ENCODE measurements at regions not wholly inside any gene's neighbourhood (a gene's known extent, or its start where the extent isn't known, plus 50 kb on each side); places are given as distances from the start of the nearest gene placed in this dataset.
"Not testable (repeated sequence)": the region's sequence is repeated elsewhere in the genome, so short reads cannot be mapped to it uniquely, and the experiment has no call there.

GRCh38 chr1:101122452-101123166 is 97.0 kb upstream of the DPH5 start:
- peak overlapping the region; percentile 0 for H3K27ac Mint-ChIP-seq
- no peaks in the 10 kb centered on the region for H3K36me3 Mint-ChIP-seq (ENCODE audit: low read depth)
- H3K4me3 Mint-ChIP-seq: peak overlapping the region; percentile 42
- H3K27me3 Mint-ChIP-seq: no peaks in the 10 kb centered on the region
- H3K4me1 Mint-ChIP-seq (ENCODE audit: low read depth): peaks cover 64% of the 10 kb centered on the region
- no peaks in the 10 kb centered on the region for H3K9me3 Mint-ChIP-seq
- no peak for DNase-seq

GRCh38 chr1:101121975-101122374 is 96.4 kb upstream of the DPH5 start:
- no peaks in the 10 kb centered on the region for H3K36me3 Mint-ChIP-seq (ENCODE audit: low read depth)
- peak overlapping the region; percentile 24 for H3K27ac Mint-ChIP-seq
- H3K27me3 Mint-ChIP-seq: no peaks in the 10 kb centered on the region
- peaks cover 60% of the 10 kb centered on the region for H3K4me1 Mint-ChIP-seq (ENCODE audit: low read depth)
- peak overlapping the region; percentile 42 for H3K4me3 Mint-ChIP-seq
- H3K9me3 Mint-ChIP-seq: no peaks in the 10 kb centered on the region
- no peak for DNase-seq

GRCh38 chr1:101121504-101121903 is 95.9 kb upstream of the DPH5 start:
- Mint-ChIP-seq H3K27ac (peak overlapping the region; percentile 24), H3K9me3 (no peaks in the 10 kb centered on the region), H3K4me1 (ENCODE audit: low read depth) (peaks cover 60% of the 10 kb centered on the region), H3K27me3 (no peaks in the 10 kb centered on the region), H3K36me3 (ENCODE audit: low read depth) (no peaks in the 10 kb centered on the region), H3K4me3 (no peak overlapping the region)
- DNase-seq: no peak

GRCh38 chr1:101120868-101121267 is 95.3 kb upstream of the DPH5 start:
- H3K36me3 Mint-ChIP-seq (ENCODE audit: low read depth): no peaks in the 10 kb centered on the region
- H3K9me3 Mint-ChIP-seq: no peaks in the 10 kb centered on the region
- no peak for DNase-seq
- peak overlapping the region; percentile 55 for H3K27ac Mint-ChIP-seq
- H3K27me3 Mint-ChIP-seq: no peaks in the 10 kb centered on the region
- H3K4me1 Mint-ChIP-seq (ENCODE audit: low read depth): peaks cover 66% of the 10 kb centered on the region
- H3K4me3 Mint-ChIP-seq: peak overlapping the region; percentile 26

GRCh38 chr1:101119289-101119688 is 93.7 kb upstream of the DPH5 start:
- peaks cover 61% of the 10 kb centered on the region for H3K4me1 Mint-ChIP-seq (ENCODE audit: low read depth)
- H3K27ac Mint-ChIP-seq: no peak overlapping the region

GRCh38 chr1:101116006-101116405 is 90.4 kb upstream of the DPH5 start:
- Mint-ChIP-seq H3K27ac (no peak overlapping the region), H3K4me3 (no peak overlapping the region), H3K9me3 (peaks cover 1% of the 10 kb centered on the region), H3K4me1 (ENCODE audit: low read depth) (peaks cover 55% of the 10 kb centered on the region), H3K27me3 (no peaks in the 10 kb centered on the region), H3K36me3 (ENCODE audit: low read depth) (no peaks in the 10 kb centered on the region)
- no peak for DNase-seq

More at GRCh38 chr1:101119289-101119688, 93.7 kb upstream of the DPH5 start:
- no peaks in the 10 kb centered on the region for H3K36me3 Mint-ChIP-seq (ENCODE audit: low read depth)
- no peaks in the 10 kb centered on the region for H3K9me3 Mint-ChIP-seq
- H3K27me3 Mint-ChIP-seq: no peaks in the 10 kb centered on the region
- no peak for DNase-seq
- H3K4me3 Mint-ChIP-seq: no peak overlapping the region

GRCh38 chr1:101115112-101115511 is 89.5 kb upstream of the DPH5 start:
- H3K4me1 Mint-ChIP-seq (ENCODE audit: low read depth): peaks cover 55% of the 10 kb centered on the region
- H3K27me3 Mint-ChIP-seq: no peaks in the 10 kb centered on the region
- no peak overlapping the region for H3K27ac Mint-ChIP-seq
- no peaks in the 10 kb centered on the region for H3K36me3 Mint-ChIP-seq (ENCODE audit: low read depth)
- no peak overlapping the region for H3K4me3 Mint-ChIP-seq
- no peak for DNase-seq
- H3K9me3 Mint-ChIP-seq: peaks cover 1% of the 10 kb centered on the region

GRCh38 chr1:101114128-101114527 is 88.5 kb upstream of the DPH5 start:
- peaks cover 52% of the 10 kb centered on the region for H3K4me1 Mint-ChIP-seq (ENCODE audit: low read depth)
- not testable (repeated sequence) for H3K4me3 Mint-ChIP-seq; DNase-seq; H3K9me3 Mint-ChIP-seq; H3K27me3 Mint-ChIP-seq; H3K27ac Mint-ChIP-seq; H3K36me3 Mint-ChIP-seq (ENCODE audit: low read depth)

- Mint-ChIP-seq H3K27me3 (no peaks in the 10 kb centered on the region), H3K36me3 (ENCODE audit: low read depth) (no peaks in the 10 kb centered on the region)
Measured at GRCh38 chr1:101112051-101112780, 86.6 kb upstream of the DPH5 start.

GRCh38 chr1:101111461-101111860 is 85.9 kb upstream of the DPH5 start:
- Mint-ChIP-seq H3K4me3 (no peak overlapping the region), H3K4me1 (ENCODE audit: low read depth) (peaks cover 68% of the 10 kb centered on the region), H3K9me3 (peaks cover 1% of the 10 kb centered on the region), H3K36me3 (ENCODE audit: low read depth) (no peaks in the 10 kb centered on the region), H3K27me3 (no peaks in the 10 kb centered on the region), H3K27ac (peak overlapping the region; percentile 63)
- DNase-seq: no peak

More at GRCh38 chr1:101112051-101112780, 86.6 kb upstream of the DPH5 start:
- Mint-ChIP-seq H3K4me3 (peak overlapping the region; percentile 4), H3K9me3 (peaks cover 1% of the 10 kb centered on the region), H3K27ac (peak overlapping the region; percentile 63), H3K4me1 (ENCODE audit: low read depth) (peaks cover 63% of the 10 kb centered on the region)
- DNase-seq: peak; percentile 58

- no peak overlapping the region for H3K4me3 Mint-ChIP-seq
- H3K27ac Mint-ChIP-seq: no peak overlapping the region
- peaks cover 1% of the 10 kb centered on the region for H3K9me3 Mint-ChIP-seq
- H3K4me1 Mint-ChIP-seq (ENCODE audit: low read depth): peaks cover 56% of the 10 kb centered on the region
- H3K27me3 Mint-ChIP-seq: no peaks in the 10 kb centered on the region
- H3K36me3 Mint-ChIP-seq (ENCODE audit: low read depth): no peaks in the 10 kb centered on the region
- no peak for DNase-seq
Measured at GRCh38 chr1:101109791-101110190, 84.2 kb upstream of the DPH5 start.

- Mint-ChIP-seq H3K4me3 (no peak overlapping the region), H3K27ac (no peak overlapping the region), H3K4me1 (ENCODE audit: low read depth) (peaks cover 53% of the 10 kb centered on the region)
Measured at GRCh38 chr1:101108111-101108500, 82.5 kb upstream of the DPH5 start.

GRCh38 chr1:101107496-101108110 is 82.0 kb upstream of the DPH5 start:
- Mint-ChIP-seq H3K9me3 (peaks cover 1% of the 10 kb centered on the region), H3K36me3 (ENCODE audit: low read depth) (no peaks in the 10 kb centered on the region), H3K27me3 (no peaks in the 10 kb centered on the region), H3K4me1 (ENCODE audit: low read depth) (peaks cover 50% of the 10 kb centered on the region), H3K4me3 (no peak overlapping the region), H3K27ac (no peak overlapping the region)
- DNase-seq: no peak

More at GRCh38 chr1:101108111-101108500, 82.5 kb upstream of the DPH5 start:
- H3K27me3 Mint-ChIP-seq: no peaks in the 10 kb centered on the region
- H3K36me3 Mint-ChIP-seq (ENCODE audit: low read depth): no peaks in the 10 kb centered on the region
- peaks cover 1% of the 10 kb centered on the region for H3K9me3 Mint-ChIP-seq
- no peak for DNase-seq

- H3K27ac Mint-ChIP-seq: no peak overlapping the region
- H3K9me3 Mint-ChIP-seq: no peaks in the 10 kb centered on the region
- H3K27me3 Mint-ChIP-seq: no peaks in the 10 kb centered on the region
- no peaks in the 10 kb centered on the region for H3K36me3 Mint-ChIP-seq (ENCODE audit: low read depth)
- peaks cover 37% of the 10 kb centered on the region for H3K4me1 Mint-ChIP-seq (ENCODE audit: low read depth)
- DNase-seq: no peak
- no peak overlapping the region for H3K4me3 Mint-ChIP-seq
Measured at GRCh38 chr1:101105877-101106276, 80.3 kb upstream of the DPH5 start.

Data from activated T-cell treated with anti-CD3 and anti-CD28 coated beads, Interleukin-2, amount 50 U/mL, for 24 hours (primary cell).